Kidney epithelial cell (primary cell): ENCODE measurements at regions not wholly inside any gene's neighbourhood (a gene's known extent, or its start where the extent isn't known, plus 50 kb on each side); places are given as distances from the start of the nearest gene placed in this dataset.

ENCODE experiments used
- DNase-seq: peaks from one replicate; pipeline ENCODE4 v3.0.0-alpha.2; 2010; ENCODE audit warnings: low read depth
- H3K27me3 ChIP-seq: 2 replicates; pipeline ENCODE4 v1.6.0; 2011; ENCODE audit warnings: low read length; ENCODE audit not compliant: control insufficient read depth, insufficient read depth
- H3K36me3 ChIP-seq: 2 replicates; pipeline ENCODE4 v1.5.1; 2011; ENCODE audit warnings: low read length; ENCODE audit not compliant: control insufficient read depth, insufficient read depth
- H3K4me3 ChIP-seq: 2 replicates; pipeline ENCODE4 v1.5.1; 2011; ENCODE audit warnings: low read depth, mild to moderate bottlenecking, control low read depth, low read length
- CTCF ChIP-seq: IDR thresholded peaks from 2 replicates; pipeline ENCODE4 v1.5.1; 2011; ENCODE audit warnings: mild to moderate bottlenecking, moderate library complexity, low read length, control low read depth, inconsistent platforms; ENCODE audit not compliant: insufficient read depth, poor library complexity, severe bottlenecking

DNA sequence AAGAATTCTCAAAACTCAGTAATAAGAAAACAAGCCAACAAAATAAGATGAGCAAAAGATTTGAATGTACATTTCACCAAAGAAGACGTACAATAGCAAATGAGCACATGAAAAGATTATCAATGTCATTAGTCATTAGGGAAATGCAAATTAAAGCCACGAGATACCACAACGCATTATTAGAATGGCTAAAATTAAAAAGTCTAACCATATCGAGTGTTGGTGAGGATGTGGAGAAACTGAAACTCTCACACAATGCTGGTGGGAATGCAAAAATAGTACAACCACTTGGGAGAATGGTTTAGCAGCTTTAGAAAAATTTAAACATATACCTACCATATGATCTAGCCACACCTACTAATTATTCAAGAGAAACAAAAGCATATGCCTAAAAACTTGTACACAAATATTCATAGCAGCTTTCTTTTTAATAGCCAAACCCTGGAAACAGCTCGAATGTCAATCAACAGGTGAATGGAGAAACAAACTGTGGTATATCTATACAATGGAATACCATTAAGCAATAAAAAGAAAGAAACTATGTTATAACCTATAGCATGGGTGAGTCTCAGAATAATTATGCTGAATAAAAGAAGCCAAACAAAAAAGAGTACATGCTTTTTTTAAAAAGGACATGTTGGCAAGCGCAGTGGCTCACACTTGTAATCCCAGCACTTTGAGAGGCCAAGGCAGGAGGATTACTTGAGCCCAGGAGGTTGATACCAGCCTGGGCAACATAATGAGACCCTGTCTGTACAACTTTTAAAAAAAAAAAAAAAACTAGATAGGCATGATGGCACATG, 103.6 kb downstream of the LITAF start:
- no peak for DNase-seq
- Histone ChIP-seq H3K4me3 (no peak overlapping the region), H3K27me3 (no peaks in the 10 kb centered on the region), H3K36me3 (no peaks in the 10 kb centered on the region)
- TF ChIP-seq CTCF, result no peak

DNA sequence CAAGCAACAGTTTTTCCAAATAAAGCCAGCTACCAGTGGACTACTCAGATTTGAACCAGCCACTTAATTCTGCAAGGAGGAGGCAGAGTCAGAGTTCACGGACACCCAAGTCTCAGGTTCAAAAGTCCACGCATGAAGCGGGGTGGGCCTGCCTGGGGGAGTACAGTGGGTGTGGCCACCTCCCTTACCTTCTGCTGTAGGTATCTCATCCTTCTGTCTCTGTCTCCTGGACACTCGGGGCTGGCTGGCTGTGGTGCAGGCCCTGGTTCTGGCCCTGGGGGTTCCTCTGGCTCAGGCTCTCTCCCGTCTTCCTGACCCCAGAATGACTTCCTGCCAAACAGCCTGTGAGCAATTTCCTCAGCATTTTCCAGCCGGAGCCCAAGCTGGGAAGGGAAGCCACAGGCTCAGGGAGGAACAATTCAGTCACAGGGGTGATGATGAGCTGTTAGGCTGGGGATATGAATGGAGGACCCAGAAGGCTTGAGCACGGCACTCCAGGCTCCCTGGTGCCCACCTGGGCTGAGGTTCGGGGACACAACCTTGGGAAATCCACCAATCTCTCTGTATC, 101.9 kb downstream of the LITAF start:
- no peak for TF ChIP-seq CTCF
- Histone ChIP-seq H3K27me3 (no peaks in the 10 kb centered on the region), H3K4me3 (no peak overlapping the region), H3K36me3 (no peaks in the 10 kb centered on the region)
- no peak for DNase-seq

- no peak for TF ChIP-seq CTCF
- no peak for DNase-seq
- Histone ChIP-seq H3K27me3 (no peaks in the 10 kb centered on the region), H3K4me3 (no peak overlapping the region), H3K36me3 (no peaks in the 10 kb centered on the region)
Measured at GRCh38 chr16:11485676-11486075, 101.0 kb downstream of the LITAF start.

GRCh38 chr16:11487289-11487688, 99.4 kb downstream of the LITAF start:
- no peaks in the 10 kb centered on the region for H3K36me3 ChIP-seq
- H3K27me3 ChIP-seq, result no peaks in the 10 kb centered on the region
- no peak overlapping the region for H3K4me3 ChIP-seq
- no peak for DNase-seq
- TF ChIP-seq CTCF, result no peak

GRCh38 chr16:11488304-11488703, 98.4 kb downstream of the LITAF start:
- Histone ChIP-seq H3K36me3 (no peaks in the 10 kb centered on the region), H3K4me3 (no peak overlapping the region), H3K27me3 (no peaks in the 10 kb centered on the region)
- no peak for TF ChIP-seq CTCF
- DNase-seq, result no peak

DNA sequence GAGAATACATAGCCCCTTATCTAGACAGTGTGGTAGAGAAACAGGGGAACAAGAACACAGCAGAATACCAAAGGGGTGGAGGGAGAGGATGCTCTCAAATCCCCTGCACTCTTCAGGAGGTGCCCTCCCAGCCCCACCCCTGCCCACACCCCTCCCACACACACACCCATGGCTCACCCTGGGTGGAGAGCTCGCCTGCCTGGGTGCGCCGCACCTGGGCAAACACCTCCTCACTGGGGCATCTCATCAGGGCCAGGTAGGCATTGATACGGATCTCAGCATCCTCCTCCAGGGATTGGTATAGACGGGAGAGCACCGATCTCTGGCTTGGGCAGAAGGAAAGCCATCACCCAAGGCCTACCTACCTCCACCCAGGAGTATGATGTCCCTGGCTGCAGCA, 95.2 kb downstream of the LITAF start:
- no peak for TF ChIP-seq CTCF
- Histone ChIP-seq H3K4me3 (no peak overlapping the region), H3K36me3 (no peaks in the 10 kb centered on the region), H3K27me3 (no peaks in the 10 kb centered on the region)
- DNase-seq, result no peak
